WI38 (cell line): ENCODE measurements at regions not wholly inside any gene's neighbourhood (a gene's known extent, or its start where the extent isn't known, plus 50 kb on each side); places are given as distances from the start of the nearest gene placed in this dataset.

Source experiments
- H3K4me3 ChIP-seq: 2 replicates; pipeline ENCODE4 v1.5.1; 2011; ENCODE audit warnings: low read depth, mild to moderate bottlenecking, control low read depth, low read length
- CTCF ChIP-seq: IDR thresholded peaks from 2 replicates; pipeline ENCODE4 v1.5.1; 2012; ENCODE audit warnings: low read depth, mild to moderate bottlenecking, control low read depth, low read length

DNA sequence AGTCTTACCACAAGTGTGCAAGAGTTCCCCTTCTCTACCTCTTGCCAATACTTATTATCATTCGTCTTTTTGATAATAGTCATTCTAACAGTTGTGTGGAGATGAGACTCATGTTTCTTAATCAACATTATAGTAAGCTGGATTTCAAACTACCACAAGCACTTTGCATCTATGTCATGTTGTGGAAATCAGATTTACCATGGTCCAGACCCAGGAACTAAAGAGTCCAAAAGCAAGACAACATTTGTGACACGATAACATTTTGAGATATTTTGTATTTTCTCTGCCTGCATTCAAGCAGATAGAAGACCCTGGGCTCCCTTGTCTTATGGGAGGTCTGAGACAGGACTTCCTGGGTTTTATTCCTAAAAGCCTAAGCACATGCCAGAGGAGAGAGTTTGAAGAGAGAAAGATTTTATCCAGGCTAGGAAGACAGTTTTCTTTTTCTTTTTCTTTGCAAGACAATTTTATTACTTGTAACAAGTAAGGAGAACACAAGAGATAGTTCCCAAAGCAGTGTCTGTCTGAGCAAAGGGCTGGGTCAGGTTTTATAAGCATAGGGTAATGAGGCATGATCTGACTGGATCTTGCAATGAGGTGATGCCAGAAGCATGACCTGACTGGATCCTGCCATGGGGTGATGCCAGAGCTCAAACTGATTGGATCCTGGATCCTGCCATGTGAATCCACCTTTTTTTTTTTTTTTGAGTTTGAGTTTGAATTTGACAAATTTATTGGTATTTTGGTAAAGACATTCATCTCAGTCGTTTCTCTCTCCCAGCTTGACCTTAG, 180.5 kb upstream of the HMGA2 start:
- no peak for TF ChIP-seq CTCF
- H3K4me3 ChIP-seq, result no peak overlapping the region

GRCh38 chr12:65646127-65646643, 178.1 kb upstream of the HMGA2 start:
- no peak for TF ChIP-seq CTCF
- no peak overlapping the region for H3K4me3 ChIP-seq

GRCh38 chr12:65647074-65647473, 177.2 kb upstream of the HMGA2 start:
- H3K4me3 ChIP-seq, result no peak overlapping the region
- no peak for TF ChIP-seq CTCF

- H3K4me3 ChIP-seq, result no peak overlapping the region
- no peak for TF ChIP-seq CTCF
Observed at GRCh38 chr12:65648461-65648860, 175.8 kb upstream of the HMGA2 start.

DNA sequence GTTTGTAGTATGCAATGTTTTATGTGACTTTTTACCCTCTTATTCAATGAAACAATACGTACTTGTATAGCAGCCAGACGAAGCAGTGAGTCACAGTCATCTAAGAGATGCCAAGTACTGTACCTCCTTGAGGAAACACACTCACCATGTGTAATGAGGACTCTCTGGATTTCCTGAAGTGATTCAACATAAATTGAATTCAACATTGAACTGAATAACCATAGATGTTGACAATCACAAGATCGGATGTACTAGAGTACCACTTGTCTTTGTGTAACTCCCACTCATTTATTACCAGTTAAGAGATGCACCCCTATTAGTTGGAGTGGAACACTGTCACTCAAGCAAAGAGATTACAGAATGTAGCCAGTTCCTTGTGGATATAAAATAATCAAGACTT, 175.2 kb upstream of the HMGA2 start:
- no peak for TF ChIP-seq CTCF
- H3K4me3 ChIP-seq, result no peak overlapping the region

DNA sequence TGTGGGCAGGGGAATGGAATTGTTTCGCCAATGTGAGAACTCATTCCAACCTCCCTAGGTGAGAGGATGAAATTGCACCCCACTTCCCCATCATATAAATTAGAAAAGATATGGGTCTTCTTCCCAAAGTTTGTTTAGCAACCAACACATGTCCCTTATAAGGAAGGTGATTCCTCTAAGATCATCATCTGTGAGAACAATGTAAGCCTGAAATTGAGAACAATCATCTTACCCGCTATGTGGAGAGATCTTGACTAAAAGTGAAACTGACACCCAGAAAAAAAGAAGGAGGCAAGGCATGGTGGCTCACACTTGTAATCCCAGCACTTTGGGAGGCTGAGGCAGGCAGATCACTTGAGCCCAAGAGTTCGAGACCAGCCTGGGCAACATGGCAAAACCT, 173.2 kb upstream of the HMGA2 start:
- TF ChIP-seq CTCF, result no peak
- no peak overlapping the region for H3K4me3 ChIP-seq

DNA sequence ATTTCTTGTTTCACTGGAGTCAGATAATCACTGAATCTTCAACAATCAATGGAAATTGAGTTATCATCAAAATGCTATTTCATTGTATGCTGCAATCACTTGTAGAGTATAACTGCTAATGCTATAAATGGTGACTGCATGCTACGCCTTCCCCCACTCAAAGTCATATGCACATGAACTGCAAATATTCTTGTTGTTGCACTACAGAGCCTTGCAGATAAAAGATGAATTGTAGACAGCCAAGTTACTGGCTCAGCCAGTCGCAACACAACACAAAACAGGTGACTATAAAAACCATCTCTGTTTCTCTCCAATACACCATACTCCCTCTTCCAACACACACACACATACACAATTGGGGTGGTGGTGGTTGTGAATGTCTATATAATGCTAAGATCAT, 171.0 kb upstream of the HMGA2 start:
- H3K4me3 ChIP-seq, result no peak overlapping the region
- TF ChIP-seq CTCF, result no peak
